Urothelium cell line (cell line): ENCODE measurements at regions not wholly inside any gene's neighbourhood (a gene's known extent, or its start where the extent isn't known, plus 50 kb on each side); places are given as distances from the start of the nearest gene placed in this dataset.
A peak's percentile ranks its signal among the peaks of the same experiment; 100 is the strongest.
"Not testable (repeated sequence)": the region's sequence is repeated elsewhere in the genome, so short reads cannot be mapped to it uniquely, and the experiment has no call there.

Source experiments
- DNase-seq: peaks from one replicate; pipeline ENCODE4 v3.0.0; 2011; ENCODE audit warnings: low spot score, mixed read lengths
- FAIRE-seq: peaks from 2 replicates; lab custom pipeline; 2011; peaks lifted over from hg19 to GRCh38; lab: Jason Lieb, UNC

DNA sequence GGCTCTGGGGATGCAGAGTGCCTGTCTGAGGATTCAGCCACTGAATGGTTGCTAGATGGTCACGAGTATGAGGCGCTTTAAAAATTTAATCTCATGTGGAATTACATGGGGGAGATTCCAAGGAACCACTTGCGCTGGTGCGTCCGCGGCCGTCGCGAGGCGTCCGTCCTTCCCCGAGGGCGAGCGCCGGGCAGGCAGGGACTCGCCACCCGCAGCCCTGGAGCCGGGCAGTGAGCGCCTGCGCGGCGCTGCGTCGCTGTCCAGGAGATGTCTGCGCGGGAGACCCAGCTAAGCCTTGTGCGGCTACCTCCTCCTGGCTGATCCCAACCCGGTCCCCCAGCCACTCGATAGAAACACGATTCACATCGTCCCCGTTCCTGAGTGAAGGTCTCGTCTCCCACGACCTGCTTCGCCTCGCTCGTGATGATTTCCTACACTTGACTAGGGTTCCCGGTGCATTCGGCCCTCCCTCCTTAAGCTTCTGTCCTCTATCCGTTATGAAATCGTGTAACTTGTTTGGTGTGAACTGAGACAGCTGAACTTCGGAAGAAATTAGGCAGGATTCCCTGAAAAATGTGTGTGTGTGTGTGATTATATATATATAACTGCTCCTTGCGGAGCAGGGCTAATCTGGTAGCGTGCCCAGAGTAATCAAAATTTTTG, 536.4 kb downstream of the PRIM2 start:
- peak; percentile 53 for DNase-seq
- FAIRE-seq = not testable (repeated sequence)

DNA sequence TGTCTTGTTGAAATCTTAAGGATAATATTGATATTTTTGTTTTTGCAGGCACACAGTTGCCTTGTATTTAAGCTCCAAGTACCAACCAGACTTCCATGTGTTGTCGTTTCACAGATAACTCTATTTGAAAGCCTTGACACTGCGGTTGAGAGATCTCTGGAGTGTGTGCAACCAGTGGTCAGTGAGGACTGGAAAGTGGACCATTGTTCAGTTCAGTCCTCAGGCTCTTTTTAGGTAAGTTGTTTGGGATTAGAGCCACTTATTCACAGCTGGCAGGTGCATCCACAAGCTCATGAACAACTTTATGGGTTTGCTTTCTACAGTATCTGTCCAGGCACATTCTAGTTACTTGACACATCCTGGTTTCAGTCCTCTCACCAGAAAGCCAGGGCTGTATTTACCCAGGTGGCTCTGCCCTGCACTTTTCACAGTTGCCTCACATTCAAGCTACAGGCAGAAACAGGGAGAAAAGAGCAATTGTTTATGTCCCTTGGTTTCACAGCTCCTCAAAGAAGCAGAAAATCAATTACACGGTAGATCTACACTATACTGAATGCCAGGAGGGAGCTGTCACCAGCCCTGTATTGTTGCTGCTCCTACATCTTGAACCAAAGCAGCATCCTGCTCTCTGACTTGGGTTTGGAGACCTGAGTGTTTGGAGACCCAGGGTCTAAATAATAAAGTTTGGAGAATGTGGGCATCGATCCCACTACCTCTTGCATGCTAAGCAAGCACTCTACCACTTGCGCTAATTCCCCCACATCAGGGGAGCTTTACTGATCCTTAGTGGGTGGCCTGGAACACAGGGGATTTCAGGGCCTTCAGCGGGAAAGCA, 543.3 kb downstream of the PRIM2 start:
- not testable (repeated sequence) for DNase-seq, FAIRE-seq

GRCh38 chr6:57870083-57870482, 552.7 kb downstream of the PRIM2 start:
- DNase-seq, FAIRE-seq: not testable (repeated sequence)

DNA sequence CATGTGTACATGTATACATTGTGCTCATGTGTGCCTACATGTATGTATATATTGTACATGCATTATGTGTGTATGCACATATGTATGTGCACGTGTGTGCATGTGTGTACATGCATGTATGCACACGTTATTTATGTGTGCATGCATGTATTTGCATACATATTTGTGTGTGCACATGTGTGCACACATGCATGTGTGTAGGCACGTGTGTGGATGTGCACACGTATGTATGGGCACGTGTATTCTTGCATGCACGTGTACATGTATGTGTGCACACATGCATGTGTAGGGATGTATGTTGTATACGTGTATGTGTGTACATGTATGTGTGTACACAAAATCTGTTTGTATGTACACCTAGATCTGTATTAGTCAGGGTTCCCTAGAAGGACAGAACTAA, 556.0 kb downstream of the PRIM2 start:
- not testable (repeated sequence) for FAIRE-seq, DNase-seq

- not testable (repeated sequence) for FAIRE-seq, DNase-seq
These were observed 559.2 kb downstream of the PRIM2 start for GRCh38 chr6:57876659-57877058.

DNA sequence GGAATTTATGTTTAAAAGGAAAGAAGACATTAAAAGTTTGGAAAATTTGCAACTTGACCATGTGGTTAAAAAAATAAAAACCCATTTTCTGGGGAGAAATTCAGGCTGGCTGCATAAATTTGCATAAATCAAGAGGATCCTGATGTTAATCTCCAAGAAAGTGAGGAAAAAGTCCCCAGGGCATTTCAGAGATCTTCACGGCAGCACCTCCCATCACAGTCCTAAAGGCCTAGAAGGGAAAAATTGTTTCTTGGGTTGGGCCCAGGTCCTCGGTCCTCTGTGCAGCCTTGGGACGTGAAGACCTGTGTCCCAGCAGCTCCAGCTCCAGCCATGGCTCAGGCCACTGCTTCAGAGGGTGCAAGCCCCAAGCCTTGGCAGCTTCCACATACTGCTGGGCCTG, 560.3 kb downstream of the PRIM2 start:
- not testable (repeated sequence) for DNase-seq, FAIRE-seq

GRCh38 chr6:57878792-57879191, 561.4 kb downstream of the PRIM2 start:
- FAIRE-seq, DNase-seq: not testable (repeated sequence)

DNA sequence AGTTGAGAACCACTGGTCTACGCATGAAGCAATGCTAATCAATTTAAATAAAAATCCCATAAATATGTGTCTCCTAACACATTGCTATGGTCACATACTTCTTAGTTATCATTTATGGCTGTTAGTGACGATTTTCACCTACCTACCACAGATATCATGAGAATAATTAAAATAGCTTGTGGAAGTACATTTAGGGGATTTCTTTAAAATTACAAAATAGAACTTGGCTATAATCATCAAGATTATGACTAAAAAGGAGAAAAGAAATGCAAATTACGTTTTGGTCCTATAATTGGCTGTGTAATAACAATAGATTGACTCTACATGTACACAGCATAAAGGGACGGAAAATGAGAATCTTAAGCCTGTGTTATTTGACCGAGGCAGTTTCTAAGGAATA, 581.4 kb downstream of the PRIM2 start:
- not testable (repeated sequence) for FAIRE-seq, DNase-seq

DNA sequence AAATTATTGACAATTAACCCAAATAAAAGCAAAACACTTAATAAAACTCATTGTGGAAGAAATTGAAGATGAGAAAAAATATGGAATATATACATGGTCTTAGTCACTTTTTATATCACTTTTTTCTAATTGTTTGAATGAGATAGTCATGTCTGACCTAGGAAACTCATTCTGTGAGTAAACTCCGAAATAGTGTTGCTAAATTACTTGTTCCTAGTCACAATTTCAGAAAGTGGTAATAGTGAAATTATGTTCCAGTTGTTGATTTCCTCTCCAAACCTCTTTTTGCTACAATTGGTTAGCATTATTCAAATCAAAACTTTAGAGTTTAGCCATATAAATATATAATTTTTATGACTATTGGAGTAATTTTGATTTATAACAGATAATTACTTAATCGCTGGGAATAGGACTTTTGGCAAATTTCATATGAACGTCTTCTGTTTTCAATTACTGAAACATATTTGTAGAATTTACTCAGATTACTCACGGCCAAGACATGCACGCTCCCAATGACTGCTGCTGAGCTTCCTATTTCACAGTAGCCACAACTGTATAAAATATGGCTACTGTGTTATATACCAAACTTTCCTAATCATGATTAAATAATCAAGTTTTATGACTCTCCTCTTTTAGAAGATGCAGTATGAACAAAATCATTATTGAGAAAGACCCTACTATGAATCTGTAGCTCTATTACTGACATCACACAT, 583.4 kb downstream of the PRIM2 start:
- not testable (repeated sequence) for FAIRE-seq

GRCh38 chr6:57901445-57901844, 584.0 kb downstream of the PRIM2 start:
- DNase-seq, FAIRE-seq: not testable (repeated sequence)

More for the DNA sequence above, 583.4 kb downstream of the PRIM2 start:
- DNase-seq = not testable (repeated sequence)

GRCh38 chr6:57904356-57904755, 586.9 kb downstream of the PRIM2 start:
- not testable (repeated sequence) for FAIRE-seq, DNase-seq

- not testable (repeated sequence) for DNase-seq, FAIRE-seq
These were observed 597.9 kb downstream of the PRIM2 start for GRCh38 chr6:57915300-57915699.

DNA sequence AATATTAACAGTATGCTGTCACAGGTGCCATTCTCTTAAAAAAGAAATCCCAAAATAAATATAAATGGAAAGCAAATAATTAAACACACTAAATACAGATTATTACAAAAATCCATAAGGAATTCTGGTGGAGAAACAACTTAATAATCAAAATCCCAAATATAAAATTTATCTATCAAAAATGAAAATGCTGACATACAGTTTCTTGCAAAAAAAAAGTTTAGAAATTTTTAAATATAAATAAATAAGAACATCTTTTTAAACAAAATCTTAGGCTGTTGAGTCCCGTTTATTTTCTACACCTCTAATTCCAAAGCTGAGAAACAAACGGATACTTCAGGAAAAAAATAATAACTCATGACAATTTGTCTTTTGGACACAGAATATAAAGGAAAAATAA, 625.5 kb downstream of the PRIM2 start:
- DNase-seq, FAIRE-seq: not testable (repeated sequence)

DNA sequence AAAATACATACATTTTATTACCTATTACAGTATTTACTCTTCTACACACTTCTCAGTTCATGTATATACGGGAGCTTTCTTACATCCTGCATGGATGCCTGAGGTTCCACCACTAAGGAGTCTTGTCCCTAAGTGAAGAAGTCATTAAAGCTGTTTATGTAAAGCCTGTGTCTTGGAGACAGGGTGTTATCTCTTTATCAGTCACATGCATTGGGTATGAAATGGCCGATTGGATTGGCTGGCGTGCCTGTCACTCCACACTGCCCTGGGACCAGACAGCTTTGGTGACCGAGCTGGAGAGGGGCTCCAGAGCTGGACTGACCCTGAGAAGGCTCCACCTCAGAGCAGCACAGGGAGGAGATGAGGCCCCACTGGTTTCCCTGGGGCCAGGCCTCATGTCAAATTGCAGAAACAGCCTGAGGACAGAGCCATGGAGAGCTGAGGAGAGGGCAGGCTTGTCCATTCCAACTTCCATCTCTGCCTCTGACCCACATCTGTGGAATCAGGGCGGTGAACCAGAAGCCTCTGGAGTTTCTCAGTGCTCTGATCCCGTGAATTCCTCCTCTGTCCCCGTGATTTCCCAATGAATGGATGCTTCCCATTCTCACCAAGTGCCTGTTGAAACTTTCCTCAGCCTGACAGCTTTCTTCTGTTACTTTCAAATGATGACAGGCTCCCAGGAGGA, 628.8 kb downstream of the PRIM2 start:
- not testable (repeated sequence) for FAIRE-seq, DNase-seq

DNA sequence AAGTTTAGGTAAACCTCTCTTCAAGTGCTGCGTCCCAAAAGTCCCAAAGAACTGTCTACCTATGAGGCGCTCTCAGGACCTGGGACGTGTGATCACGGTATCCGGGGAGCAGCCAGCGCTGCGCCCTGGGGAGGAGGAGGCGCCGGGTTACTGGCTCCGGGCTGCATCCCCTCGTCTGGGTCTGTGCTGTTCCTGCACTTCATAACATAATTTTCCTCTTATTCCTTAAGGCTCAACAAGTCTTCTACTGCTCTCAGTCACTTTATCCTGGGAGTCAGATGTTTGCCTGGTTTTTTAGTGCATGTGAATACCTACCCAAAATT, 629.3 kb downstream of the PRIM2 start:
- FAIRE-seq, DNase-seq: not testable (repeated sequence)

- not testable (repeated sequence) for FAIRE-seq, DNase-seq
These were observed 631.1 kb downstream of the PRIM2 start for GRCh38 chr6:57948481-57948880.

DNA sequence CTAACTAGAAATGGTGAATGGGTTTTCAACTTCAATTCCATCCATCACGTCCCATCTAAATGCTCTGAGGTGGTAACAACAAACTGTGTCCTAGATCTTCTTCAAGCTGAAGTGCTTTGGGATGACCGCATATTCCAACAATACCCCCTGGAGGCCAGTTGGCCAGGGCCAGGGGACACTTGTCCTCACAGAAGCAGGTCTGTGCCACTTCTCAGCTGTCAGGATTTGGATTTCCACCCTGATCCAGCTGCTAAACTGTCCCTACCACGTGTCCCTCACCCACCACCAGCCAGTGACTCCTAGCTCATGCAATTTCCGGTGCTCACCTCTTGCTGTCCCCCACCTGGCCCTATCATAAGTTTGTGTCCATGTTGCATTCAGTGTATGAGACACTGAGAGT, 633.0 kb downstream of the PRIM2 start:
- not testable (repeated sequence) for DNase-seq, FAIRE-seq

DNA sequence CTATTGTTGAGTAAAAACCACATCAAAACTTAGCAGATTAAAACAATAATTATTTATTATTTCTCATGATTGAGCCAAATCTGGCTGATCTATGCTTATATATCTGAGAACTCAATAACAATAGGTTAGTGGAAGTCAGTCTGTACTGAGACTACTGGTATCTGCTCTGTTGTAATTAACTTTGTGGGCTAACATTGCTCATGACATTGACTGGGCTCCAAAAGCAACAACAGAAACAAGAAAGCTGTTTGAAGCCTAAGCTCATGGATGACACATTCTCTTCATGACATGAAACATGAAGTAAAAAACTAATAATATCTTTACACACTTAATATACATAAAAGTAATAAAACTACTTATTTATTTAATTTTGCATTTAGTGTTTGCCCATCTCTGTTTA, 649.3 kb downstream of the PRIM2 start:
- DNase-seq, FAIRE-seq: not testable (repeated sequence)

DNA sequence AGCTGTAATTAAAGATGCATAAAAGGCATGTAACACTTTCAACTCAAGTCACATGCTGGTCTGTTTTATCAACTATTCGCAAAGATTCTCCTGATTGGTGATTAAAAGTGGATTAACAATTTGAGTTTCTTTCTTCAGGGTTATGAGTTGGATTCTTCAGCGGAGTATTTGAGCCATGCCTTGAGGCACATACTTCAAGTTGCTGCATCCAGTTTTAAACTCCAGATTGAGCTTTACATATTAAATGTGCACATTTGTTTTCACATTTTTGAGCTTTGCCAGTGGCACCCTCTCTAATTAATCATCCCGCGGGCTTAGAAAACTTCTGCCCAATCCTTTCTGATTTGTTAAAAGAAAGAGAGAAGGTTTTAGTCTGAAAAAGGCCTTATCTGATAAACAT, 654.5 kb downstream of the PRIM2 start:
- FAIRE-seq, DNase-seq: not testable (repeated sequence)

DNA sequence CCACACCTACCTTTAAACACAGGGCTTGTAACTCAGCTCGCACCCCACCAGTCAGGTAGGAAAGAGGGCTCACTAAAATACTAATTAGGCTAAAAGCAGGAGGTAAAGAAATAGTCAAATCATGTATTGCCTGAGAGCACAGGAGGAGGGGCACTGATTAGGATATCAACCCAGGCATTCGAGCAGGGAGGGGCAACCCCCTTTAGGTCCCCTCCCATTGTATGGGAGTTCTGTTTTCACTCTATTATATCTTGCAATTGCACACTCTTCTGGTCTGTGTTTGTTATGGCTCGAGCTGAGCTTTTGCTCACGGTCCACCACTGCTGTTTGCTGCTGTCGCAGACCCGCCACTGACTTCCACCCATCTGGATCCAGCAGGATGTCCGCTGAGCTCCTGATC, 657.2 kb downstream of the PRIM2 start:
- FAIRE-seq (no peak), DNase-seq (no peak)
